ENCODE measurements at regions not wholly inside any gene's neighbourhood (a gene's known extent, or its start where the extent isn't known, plus 50 kb on each side); places are given as distances from the start of the nearest gene placed in this dataset.

GRCh38 chr3:14298442-14298841 is 104.0 kb upstream of the SLC6A6 start:
- H3K14ac ChIP-seq (ENCODE audit: insufficient read depth, low read length) = no peak overlapping the region
- no peak overlapping the region for H3K23ac ChIP-seq (ENCODE audit: insufficient read length, low read depth, low read length)
- H3K79me1 ChIP-seq (ENCODE audit: insufficient read depth, low read depth, low read length, poor library complexity, severe bottlenecking) = no peaks in the 10 kb centered on the region
- no peaks in the 10 kb centered on the region; the same call in 1 of the 2 replicates for H3K4me1 ChIP-seq (ENCODE audit: insufficient read depth, low read length)
- Mint-ChIP-seq H3K36me3 (ENCODE audit: insufficient read depth in 1 of 3, low read depth in 3 of 3) (peaks cover 0 to 2% (median 0%) of the 10 kb centered on the region in 3 experiments; a peak in 2 of 7 replicates), H3K4me3 (no peak overlapping the region), H3K9me3 (no peaks in the 10 kb centered on the region), H3K27me3 (ENCODE audit: low read depth) (peaks cover 13% of the 10 kb centered on the region; the same call in 1 of the 2 replicates), H3K4me1 (peaks cover 15 to 25% of the 10 kb centered on the region in 2 experiments), H3K27ac (no peak overlapping the region)
- H2AK5ac ChIP-seq (ENCODE audit: insufficient read length, low read length) = no peak overlapping the region
- H3K27ac ChIP-seq (ENCODE audit: insufficient read length, low read depth, low read length) = no peak overlapping the region
- no peak overlapping the region for H2BK15ac ChIP-seq (ENCODE audit: low read depth, low read length)
- H3K18ac ChIP-seq (ENCODE audit: insufficient read length, low read depth, low read length) = no peak overlapping the region
- no peak overlapping the region for H2BK5ac ChIP-seq (ENCODE audit: insufficient read length, low read length)
- H3K27me3 ChIP-seq (ENCODE audit: insufficient read depth, low read length) = no peaks in the 10 kb centered on the region; the same call in 1 of the 2 replicates
- H3T11ph ChIP-seq (ENCODE audit: low read length) = no peak overlapping the region
- H3K79me2 ChIP-seq (ENCODE audit: insufficient read depth, low read length) = no peaks in the 10 kb centered on the region
- TF ChIP-seq CTCF (conservative IDR thresholded peaks at IDR 0.05) = no peak
- no peak overlapping the region for H4K8ac ChIP-seq (replicated peaks; ENCODE audit: insufficient read length, low read depth, low read length)
- no peak overlapping the region for H3K4me2 ChIP-seq (ENCODE audit: insufficient read depth, insufficient read length, low read length)
- peak overlapping the region; percentile 31 for H4K91ac ChIP-seq (ENCODE audit: insufficient read length, low read depth, low read length)
- H3K56ac ChIP-seq (ENCODE audit: insufficient read length, low read depth, low read length) = no peak overlapping the region
- no peak overlapping the region for H2BK120ac ChIP-seq (ENCODE audit: low read depth, low read length, poor library complexity, severe bottlenecking)
- H2BK20ac ChIP-seq (ENCODE audit: low read depth, low read length, poor library complexity, severe bottlenecking) = no peak overlapping the region
- no peak overlapping the region for H3K4ac ChIP-seq (ENCODE audit: low read depth, low read length)
- no peak overlapping the region for H2AFZ ChIP-seq (ENCODE audit: low read length)
- no peak for DNase-seq
- no peak overlapping the region for H3K9ac ChIP-seq (ENCODE audit: extremely low read depth, insufficient read length, low read length)
- H4K5ac ChIP-seq (ENCODE audit: insufficient read length, low read depth, low read length) = no peak overlapping the region
- H4K20me1 ChIP-seq (ENCODE audit: control insufficient read depth, insufficient read depth, insufficient read length) = no peaks in the 10 kb centered on the region
- no peak overlapping the region for H2BK12ac ChIP-seq (ENCODE audit: insufficient read length, low read depth, low read length)
- H3K23me2 ChIP-seq (ENCODE audit: insufficient read length, low read depth, low read length, poor library complexity, severe bottlenecking) = no peaks in the 10 kb centered on the region
- H3K9me3 ChIP-seq (ENCODE audit: control insufficient read depth, low read depth, low read length) = no peaks in the 10 kb centered on the region
- no CpG with 5 or more reads among the region's 5 CpGs for WGBS (ENCODE audit: extremely low coverage, insufficient read length, low lambda C conversion rate)
